Epithelial cell of proximal tubule (primary cell): ENCODE measurements at regions not wholly inside any gene's neighbourhood (a gene's known extent, or its start where the extent isn't known, plus 50 kb on each side); places are given as distances from the start of the nearest gene placed in this dataset.

Source experiments
- DNase-seq: peaks from one replicate; pipeline ENCODE4 v3.0.0-alpha.2; 2011; ENCODE audit warnings: low read depth
- H3K4me3 ChIP-seq: 2 replicates; pipeline ENCODE4 v1.5.1; 2011; ENCODE audit warnings: low read depth, mild to moderate bottlenecking, low read length
- TF ChIP-seq, protein P1 (sequence below): conservative IDR thresholded peaks from 2 replicates; pipeline ENCODE4 v1.5.1; 2012; ENCODE audit warnings: low read depth, mild to moderate bottlenecking, low read length

DNA sequence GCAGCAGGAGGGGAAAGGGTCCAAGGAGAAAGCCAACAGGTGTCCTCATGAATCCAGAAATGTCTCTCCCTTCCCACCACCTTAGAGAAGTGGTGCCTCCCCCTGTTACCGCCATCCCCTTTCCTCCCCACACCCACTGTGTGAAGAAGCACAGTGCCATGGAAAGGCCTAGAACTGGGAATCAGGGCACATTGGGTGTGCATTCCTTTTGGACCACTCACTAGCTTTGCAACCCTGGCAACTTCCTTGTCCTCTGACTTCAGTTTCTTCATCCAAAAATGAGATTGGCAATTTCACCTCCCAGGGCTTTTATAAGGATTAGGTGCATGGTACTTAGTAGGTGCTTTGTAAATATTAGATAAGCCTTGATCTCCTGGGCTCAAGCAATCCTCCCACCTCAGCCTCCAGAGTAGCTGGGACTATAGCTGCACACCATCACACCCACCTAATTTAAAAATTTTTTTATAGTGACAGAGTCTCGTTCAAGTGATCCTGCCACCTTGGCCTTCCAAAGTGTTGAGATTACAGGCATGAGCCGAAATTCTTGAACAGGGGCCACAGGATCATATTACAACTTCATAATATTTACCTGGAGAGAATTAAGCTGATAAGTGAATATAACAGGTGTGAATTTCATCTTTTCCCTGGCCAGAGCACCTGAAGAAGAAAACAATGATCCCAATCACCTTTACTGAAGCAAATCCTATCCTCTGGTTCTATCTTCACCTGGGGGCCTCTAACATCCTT is 97.9 kb upstream of the TAF1B start:
- TF ChIP-seq, protein P1, sequence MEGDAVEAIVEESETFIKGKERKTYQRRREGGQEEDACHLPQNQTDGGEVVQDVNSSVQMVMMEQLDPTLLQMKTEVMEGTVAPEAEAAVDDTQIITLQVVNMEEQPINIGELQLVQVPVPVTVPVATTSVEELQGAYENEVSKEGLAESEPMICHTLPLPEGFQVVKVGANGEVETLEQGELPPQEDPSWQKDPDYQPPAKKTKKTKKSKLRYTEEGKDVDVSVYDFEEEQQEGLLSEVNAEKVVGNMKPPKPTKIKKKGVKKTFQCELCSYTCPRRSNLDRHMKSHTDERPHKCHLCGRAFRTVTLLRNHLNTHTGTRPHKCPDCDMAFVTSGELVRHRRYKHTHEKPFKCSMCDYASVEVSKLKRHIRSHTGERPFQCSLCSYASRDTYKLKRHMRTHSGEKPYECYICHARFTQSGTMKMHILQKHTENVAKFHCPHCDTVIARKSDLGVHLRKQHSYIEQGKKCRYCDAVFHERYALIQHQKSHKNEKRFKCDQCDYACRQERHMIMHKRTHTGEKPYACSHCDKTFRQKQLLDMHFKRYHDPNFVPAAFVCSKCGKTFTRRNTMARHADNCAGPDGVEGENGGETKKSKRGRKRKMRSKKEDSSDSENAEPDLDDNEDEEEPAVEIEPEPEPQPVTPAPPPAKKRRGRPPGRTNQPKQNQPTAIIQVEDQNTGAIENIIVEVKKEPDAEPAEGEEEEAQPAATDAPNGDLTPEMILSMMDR: no peak
- H3K4me3 ChIP-seq: no peak overlapping the region
- no peak for DNase-seq

DNA sequence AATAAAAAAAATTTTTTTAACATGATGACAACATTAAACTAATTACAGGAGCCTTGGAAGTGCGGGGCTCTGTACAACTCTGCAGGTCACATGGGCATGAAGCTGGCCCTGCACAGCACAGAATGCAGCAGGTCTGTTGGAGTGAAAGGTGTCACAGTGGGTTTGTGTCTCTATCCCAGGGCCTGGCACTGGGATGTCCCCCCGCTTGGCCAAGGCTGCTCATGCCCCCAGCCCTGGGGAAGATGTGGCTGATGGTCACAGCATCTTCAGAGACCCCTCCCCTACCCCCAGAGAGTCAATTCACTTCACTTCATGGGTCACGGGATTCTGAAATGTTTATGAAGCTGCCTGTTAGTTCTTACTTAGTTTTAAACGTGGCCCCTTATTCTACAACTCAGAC is 95.9 kb upstream of the TAF1B start:
- DNase-seq: no peak
- TF ChIP-seq, protein P1: no peak

DNA sequence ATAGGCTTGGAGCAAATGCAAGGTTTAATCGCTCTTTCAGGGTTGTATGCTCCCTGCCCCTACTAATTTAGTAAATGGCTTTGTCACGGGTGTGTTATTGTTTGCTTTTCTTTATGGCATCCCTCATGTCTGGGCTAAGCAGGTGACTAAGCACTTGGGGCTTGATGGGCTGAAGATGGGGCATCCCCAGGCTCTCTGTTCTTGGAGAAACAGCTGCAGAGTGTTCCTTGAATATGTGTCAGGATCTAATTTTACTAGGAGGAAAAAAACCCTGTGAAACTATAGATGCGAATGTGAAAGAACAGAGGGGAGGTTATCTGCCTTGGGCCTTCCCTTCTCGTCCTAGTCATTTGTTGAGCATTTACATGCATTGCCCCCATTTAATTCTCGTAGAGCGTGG is 94.7 kb upstream of the TAF1B start:
- no peak for DNase-seq
- no peak overlapping the region for H3K4me3 ChIP-seq
- TF ChIP-seq, protein P1: no peak

More for the DNA sequence above, 95.9 kb upstream of the TAF1B start:
- no peak overlapping the region for H3K4me3 ChIP-seq

DNA sequence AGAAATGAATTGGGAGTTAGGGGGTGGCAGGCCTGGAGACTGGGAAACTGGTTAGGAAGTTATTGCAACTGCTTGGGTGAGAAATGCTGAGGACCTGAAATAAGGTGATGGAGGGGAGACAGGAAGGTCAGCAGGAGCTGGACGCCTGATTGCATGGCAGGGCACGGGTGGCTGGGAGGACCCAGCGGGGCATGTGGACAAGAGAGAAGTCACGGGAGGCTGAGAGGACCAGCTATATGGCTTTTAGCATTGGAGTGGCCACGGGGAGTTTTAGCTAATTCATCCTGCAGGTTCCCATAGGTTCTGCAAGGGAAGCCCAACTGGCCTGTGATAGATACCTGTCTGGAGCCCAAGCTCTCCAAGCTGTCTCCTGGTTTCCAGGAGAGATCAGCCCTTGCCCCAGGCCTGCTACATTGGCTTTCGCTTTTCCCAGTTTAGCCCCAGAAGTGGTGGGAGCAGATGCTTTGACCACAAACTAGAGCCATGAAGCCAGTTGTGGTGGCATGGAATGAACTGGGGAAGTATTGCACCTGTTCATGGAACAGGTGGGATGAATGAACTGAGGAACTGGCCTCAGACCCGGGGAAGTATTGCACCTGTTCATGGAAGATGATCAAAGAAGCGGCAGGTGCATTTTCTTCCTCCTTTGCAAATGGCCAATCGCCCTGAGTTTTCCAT is 93.6 kb upstream of the TAF1B start:
- TF ChIP-seq, protein P1: no peak
- no peak for DNase-seq
- no peak overlapping the region for H3K4me3 ChIP-seq

DNA sequence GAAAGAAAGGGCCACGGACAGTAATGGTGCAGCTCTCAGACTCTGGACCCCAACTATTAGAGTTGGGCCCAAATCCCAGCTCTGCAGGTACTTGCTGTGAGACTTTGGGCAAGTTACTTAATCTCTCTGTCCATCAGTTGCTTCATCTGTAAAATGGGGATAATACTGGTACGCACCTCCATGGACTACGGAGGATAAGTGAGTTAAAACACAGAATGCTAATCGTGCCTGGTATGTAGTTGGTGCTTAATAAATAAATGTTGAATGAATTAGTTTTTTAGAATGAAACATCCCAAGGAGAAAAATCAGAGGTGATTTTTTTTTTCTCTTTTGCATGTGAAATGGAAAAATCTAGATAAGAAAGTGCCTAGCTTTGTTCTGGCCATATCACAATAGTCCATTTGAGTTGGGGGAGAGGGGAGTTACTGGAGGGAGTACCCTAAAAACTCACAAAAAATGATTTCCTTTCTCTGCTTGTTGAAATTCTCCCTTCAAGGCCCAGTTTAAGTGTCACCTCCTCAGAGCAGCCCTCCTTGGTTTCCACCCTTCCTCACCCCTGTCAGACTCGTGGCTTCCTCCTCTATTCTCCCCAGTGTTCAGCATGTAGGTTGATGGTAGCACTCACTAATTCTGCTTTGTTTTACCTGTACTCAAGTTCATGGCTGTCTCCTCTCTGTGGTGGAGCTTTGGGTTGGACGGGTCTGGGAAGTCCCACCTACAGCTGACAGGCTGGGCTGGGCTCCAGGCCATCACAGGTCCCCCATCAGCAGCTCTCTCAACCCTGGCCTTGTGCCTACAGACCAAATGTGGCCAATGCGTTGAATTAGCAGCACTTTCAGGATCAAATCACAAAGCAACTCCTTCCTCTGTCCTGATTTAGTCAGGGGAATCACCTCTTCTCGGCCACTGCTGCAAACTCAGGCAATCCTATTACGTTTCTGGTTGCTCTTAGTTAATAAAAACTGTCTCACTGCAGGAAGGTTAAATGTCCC is 92.8 kb upstream of the TAF1B start:
- TF ChIP-seq, protein P1: no peak
- DNase-seq: no peak
- H3K4me3 ChIP-seq: no peak overlapping the region

DNA sequence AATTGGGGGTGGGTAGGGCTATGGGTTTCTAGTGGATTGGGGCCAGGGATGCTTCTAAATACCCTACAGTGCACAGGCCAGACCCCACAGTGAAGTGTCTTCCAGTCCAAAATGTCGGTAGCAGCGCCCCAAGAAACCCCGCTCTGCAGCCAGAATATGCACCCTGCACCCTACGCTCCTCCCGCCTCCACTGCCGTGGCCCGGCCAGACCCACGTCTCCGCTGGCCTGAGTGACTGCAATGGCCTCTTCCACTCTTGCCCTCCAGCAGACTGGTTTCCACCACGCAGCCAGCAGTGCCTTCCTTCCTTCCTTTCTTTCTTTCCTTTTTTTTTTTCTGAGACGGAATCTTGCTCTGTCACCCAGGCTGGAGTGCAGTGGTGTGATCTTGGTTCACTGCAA is 91.4 kb upstream of the TAF1B start:
- TF ChIP-seq, protein P1: no peak
- DNase-seq: no peak
- H3K4me3 ChIP-seq: no peak overlapping the region
